Choroid plexus epithelial cell (primary cell): ENCODE measurements at regions not wholly inside any gene's neighbourhood (a gene's known extent, or its start where the extent isn't known, plus 50 kb on each side); places are given as distances from the start of the nearest gene placed in this dataset.

Experiments
- DNase-seq: peaks from one replicate; pipeline ENCODE4 v3.0.0-alpha.2; 2010; ENCODE audit warnings: low read depth
- H3K4me3 ChIP-seq: 2 replicates; pipeline ENCODE4 v1.5.1; 2011; ENCODE audit warnings: low read depth, mild to moderate bottlenecking, control low read depth, low read length, moderate library complexity
- TF ChIP-seq, protein P1 (sequence below): conservative IDR thresholded peaks from 2 replicates; pipeline ENCODE4 v1.5.1; 2011; ENCODE audit warnings: low read depth, mild to moderate bottlenecking, control low read depth, inconsistent platforms, low read length, moderate library complexity

DNA sequence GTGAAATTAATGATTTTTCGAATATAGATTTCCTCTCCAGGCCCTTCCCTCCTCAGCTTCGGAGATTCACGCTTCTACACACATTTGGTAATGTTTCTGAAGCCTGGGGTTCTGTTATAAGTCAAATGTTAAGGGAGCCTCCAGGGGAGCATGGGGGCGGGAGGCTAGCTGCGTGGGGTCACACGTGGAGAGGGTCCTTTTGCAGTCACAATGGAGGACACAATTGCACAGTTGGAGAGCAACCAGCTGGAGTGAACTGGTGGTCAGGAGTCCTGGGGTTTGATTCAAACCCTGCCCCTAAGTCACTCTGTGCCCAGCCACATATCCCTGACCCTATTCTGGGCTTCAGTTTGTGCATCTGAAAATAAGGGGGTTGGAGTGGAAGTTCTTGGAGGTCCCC lies 481.4 kb downstream of the CDK5RAP2 start:
- H3K4me3 ChIP-seq, result no peak overlapping the region
- TF ChIP-seq, protein P1, sequence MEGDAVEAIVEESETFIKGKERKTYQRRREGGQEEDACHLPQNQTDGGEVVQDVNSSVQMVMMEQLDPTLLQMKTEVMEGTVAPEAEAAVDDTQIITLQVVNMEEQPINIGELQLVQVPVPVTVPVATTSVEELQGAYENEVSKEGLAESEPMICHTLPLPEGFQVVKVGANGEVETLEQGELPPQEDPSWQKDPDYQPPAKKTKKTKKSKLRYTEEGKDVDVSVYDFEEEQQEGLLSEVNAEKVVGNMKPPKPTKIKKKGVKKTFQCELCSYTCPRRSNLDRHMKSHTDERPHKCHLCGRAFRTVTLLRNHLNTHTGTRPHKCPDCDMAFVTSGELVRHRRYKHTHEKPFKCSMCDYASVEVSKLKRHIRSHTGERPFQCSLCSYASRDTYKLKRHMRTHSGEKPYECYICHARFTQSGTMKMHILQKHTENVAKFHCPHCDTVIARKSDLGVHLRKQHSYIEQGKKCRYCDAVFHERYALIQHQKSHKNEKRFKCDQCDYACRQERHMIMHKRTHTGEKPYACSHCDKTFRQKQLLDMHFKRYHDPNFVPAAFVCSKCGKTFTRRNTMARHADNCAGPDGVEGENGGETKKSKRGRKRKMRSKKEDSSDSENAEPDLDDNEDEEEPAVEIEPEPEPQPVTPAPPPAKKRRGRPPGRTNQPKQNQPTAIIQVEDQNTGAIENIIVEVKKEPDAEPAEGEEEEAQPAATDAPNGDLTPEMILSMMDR, result no peak
- DNase-seq, result no peak

DNA sequence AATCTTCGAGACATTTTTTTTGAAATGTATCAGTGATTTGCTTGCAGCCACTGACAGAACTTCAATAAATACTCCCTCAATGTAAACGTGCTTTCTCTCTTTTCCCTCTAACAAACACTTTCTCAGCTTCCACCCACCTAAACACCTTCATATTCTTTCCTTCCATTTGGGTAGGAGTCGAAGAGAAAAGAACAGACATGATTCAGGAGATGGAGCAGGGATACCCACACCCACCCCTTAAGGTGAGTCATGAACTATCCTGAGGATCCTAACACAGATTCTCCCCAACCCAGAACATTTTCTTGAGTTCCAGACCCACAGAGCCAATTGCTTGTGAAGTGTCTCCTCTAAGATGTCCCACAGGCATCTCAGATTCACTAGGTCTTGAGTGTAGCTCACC lies 488.8 kb downstream of the CDK5RAP2 start:
- DNase-seq, result no peak
- TF ChIP-seq, protein P1, result no peak
- H3K4me3 ChIP-seq, result no peak overlapping the region

DNA sequence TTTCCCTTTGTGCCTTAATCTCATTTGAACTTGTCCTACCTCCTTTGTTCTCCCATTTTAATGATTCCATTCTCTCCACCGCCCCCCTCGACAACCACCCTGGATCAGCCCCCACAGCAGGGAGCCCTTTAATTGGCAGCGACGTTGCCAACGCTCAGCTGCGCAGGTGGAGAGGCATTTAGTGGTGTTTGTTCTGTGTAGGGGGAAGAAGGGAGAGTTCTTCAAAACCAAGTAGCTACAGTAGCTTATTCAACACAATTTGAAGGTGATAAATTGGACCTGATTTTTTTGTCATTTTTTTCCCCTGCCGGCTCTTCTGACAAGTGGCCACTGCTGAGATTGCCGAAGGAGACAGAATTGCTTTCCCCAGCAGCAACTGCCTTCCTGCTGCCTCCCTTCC lies 499.1 kb downstream of the CDK5RAP2 start:
- TF ChIP-seq, protein P1, result no peak

DNA sequence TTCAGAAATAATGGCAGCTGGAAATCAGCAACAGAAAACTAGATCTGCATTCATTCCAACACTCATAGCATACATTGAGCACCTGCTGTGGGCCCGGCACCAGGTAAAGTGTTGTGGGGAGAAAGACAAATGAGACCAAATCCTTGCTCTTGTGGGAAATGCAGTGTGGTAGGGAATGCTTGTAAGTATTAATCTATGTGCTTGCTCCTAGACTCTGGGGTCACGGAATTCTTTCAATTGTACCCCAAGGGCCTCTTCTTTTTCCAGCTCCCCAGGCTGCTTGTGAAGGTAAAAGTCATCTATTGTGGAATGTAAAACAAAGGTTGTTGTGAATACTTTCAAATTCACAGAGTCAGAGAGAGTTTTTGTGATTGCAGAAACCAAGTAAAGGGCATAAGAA lies 501.9 kb downstream of the CDK5RAP2 start:
- TF ChIP-seq, protein P1, result no peak
- DNase-seq, result no peak
- H3K4me3 ChIP-seq, result no peak overlapping the region

More for the DNA sequence above, 499.1 kb downstream of the CDK5RAP2 start:
- no peak for DNase-seq
- no peak overlapping the region for H3K4me3 ChIP-seq

DNA sequence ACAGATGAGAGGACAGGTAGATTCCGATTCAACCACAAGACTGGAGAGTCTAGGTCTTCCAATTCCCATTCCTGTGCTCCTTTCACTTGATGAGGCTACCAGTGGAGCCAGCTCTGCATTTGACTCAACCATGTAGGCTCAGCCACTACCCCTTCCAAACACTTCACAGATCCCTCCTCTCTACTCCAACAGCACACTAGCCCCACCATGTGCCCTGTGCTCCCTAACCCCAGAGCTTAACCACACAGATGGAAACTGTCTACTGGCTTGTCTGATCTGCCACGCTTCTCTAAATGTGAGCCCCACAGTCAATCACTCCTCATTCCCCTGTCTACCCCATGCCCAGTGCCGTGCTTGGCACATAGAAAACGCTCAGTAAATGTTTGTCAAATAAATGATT lies 508.2 kb downstream of the CDK5RAP2 start:
- TF ChIP-seq, protein P1, result no peak
- DNase-seq, result no peak
- no peak overlapping the region for H3K4me3 ChIP-seq

DNA sequence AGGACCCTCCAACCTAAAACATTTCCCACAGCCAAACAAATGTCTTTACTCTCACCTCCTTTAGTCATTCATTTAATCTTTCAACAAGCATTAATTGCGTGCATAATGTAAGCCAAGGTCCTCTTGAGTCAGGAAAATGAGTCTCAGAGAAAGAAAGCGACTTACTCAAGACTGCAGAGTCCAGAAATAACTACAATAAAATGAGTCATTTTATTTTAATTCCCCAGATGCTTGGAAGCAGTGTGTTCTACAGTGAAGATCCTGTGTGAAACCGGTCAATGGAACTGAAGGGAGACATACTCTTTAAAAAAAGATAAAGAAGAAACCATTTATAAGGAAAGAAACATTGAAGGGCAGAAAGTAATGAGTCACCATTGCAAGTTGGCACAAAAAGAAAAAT lies 513.7 kb downstream of the CDK5RAP2 start:
- TF ChIP-seq, protein P1, result no peak
- H3K4me3 ChIP-seq, result no peak overlapping the region
- DNase-seq, result no peak

DNA sequence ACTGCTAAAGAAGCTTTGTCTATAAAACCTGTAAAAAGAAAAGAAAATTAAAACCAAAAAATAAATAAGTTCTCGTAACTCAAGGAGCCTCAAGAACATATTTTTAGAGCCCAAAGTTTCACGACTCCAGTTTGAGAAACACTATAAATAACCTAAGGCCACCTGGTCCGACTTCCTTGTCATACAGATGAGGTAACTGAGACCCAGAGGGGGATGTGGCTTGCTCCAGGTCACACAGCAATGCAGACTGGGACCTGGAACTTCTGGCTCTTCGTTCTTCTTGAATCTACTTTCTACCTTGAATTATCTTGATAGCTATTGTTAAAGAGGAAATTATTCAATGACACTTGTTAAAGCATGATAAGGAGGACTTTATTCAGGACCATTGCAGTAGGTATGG lies 514.8 kb downstream of the CDK5RAP2 start:
- H3K4me3 ChIP-seq, result no peak overlapping the region
- TF ChIP-seq, protein P1, result no peak
- no peak for DNase-seq
